IMR-90 (cell line): ENCODE measurements at regions not wholly inside any gene's neighbourhood (a gene's known extent, or its start where the extent isn't known, plus 50 kb on each side); places are given as distances from the start of the nearest gene placed in this dataset.

Experiments used
- ATAC-seq: fragments of 200-7000 bp; cut with Tn5 transposase; 2 replicates; pipeline ENCODE4 v1.9.1; 2020; ENCODE audit warnings: low read depth, mild to moderate bottlenecking, moderate library complexity
- BruUV-seq: library from RNA; stranded (reverse); fragments of 400-500 nt; replicated peaks from 2 replicates; lab custom pipeline; 2021; lab: Mats Ljungman, UMichigan
- CTCF ChIA-PET: fragments of 300-600 bp; formaldehyde crosslinking; extraction: SDS; loops from one replicate; lab custom pipeline; 2021; ENCODE audit warnings: antibody characterized with exemption; lab: Yijun Ruan, JAX
- POLR2A ChIA-PET: fragments of 300-600 bp; sonication (Branson Sonifier 250); formaldehyde crosslinking; loops from one replicate; lab custom pipeline; 2022; ENCODE audit warnings: antibody characterized with exemption; ENCODE audit not compliant: unreplicated experiment; lab: Charles Lee
- DNase-seq: peaks from one replicate; pipeline ENCODE4 v3.0.0; 2013
- H2AFZ ChIP-seq: replicated peaks from 2 replicates; pipeline ENCODE3; 2013; ENCODE audit warnings: low read length, mild to moderate bottlenecking; ENCODE audit not compliant: poor library complexity
- H2AK5ac ChIP-seq: 2 replicates; pipeline ENCODE4 v1.6.1; 2013; ENCODE audit warnings: low read depth, low read length, inconsistent platforms
- H2AK9ac ChIP-seq: replicated peaks from 2 replicates; pipeline ENCODE3; 2013; ENCODE audit warnings: mild to moderate bottlenecking, low read depth, low read length, moderate library complexity; ENCODE audit not compliant: poor library complexity
- H2BK120ac ChIP-seq: 2 replicates; pipeline ENCODE4 v1.6.1; 2013; ENCODE audit warnings: low read depth, low read length, inconsistent platforms
- H2BK15ac ChIP-seq: 3 replicates; pipeline ENCODE4 v1.6.1; 2013; ENCODE audit warnings: low read depth, low read length, inconsistent platforms
- H2BK20ac ChIP-seq: 2 replicates; pipeline ENCODE4 v1.6.1; 2013; ENCODE audit warnings: low read depth, mild to moderate bottlenecking, inconsistent platforms, low read length, moderate library complexity
- H2BK5ac ChIP-seq: 2 replicates; pipeline ENCODE4 v1.6.1; 2013; ENCODE audit warnings: mild to moderate bottlenecking, low read depth, low read length, inconsistent platforms; ENCODE audit not compliant: poor library complexity, severe bottlenecking
- H3K14ac ChIP-seq: replicated peaks from 2 replicates; pipeline ENCODE4 v1.6.1; 2013; ENCODE audit warnings: low read depth, low read length, inconsistent platforms
- H3K18ac ChIP-seq: 2 replicates; pipeline ENCODE4 v1.6.1; 2013; ENCODE audit warnings: low read depth, low read length, control low read depth
- H3K23ac ChIP-seq: 2 replicates; pipeline ENCODE4 v1.6.1; 2013; ENCODE audit warnings: low read depth, low read length, inconsistent platforms
- H3K27ac ChIP-seq: 2 replicates; pipeline ENCODE4 v1.5.1; 2013; ENCODE audit warnings: mild to moderate bottlenecking, control low read depth, low read length; ENCODE audit not compliant: insufficient read depth
- H3K27me3 ChIP-seq: 2 replicates; pipeline ENCODE4 v1.6.1; 2013; ENCODE audit warnings: low read length; ENCODE audit not compliant: control insufficient read depth, insufficient read depth
- H3K36me3 ChIP-seq: 2 replicates; pipeline ENCODE4 v1.6.1; 2013; ENCODE audit warnings: low read length, mixed read lengths; ENCODE audit not compliant: control insufficient read depth, insufficient read depth
- H3K4ac ChIP-seq: 2 replicates; pipeline ENCODE4 v1.6.1; 2013; ENCODE audit warnings: low read depth, low read length, inconsistent platforms
- H3K4me1 ChIP-seq: 2 replicates; pipeline ENCODE4 v1.6.1; 2013; ENCODE audit warnings: low read length, mixed read lengths; ENCODE audit not compliant: control insufficient read depth, insufficient read depth
- H3K4me2 ChIP-seq: 2 replicates; pipeline ENCODE4 v1.6.1; 2013; ENCODE audit warnings: low read depth, mild to moderate bottlenecking, control low read depth, low read length, moderate library complexity
- H3K4me3 ChIP-seq: 2 replicates; pipeline ENCODE4 v1.5.1; 2013; ENCODE audit warnings: low read depth, mild to moderate bottlenecking, control low read depth, low read length, moderate library complexity; ENCODE audit not compliant: insufficient read depth
- H3K56ac ChIP-seq: 2 replicates; pipeline ENCODE4 v1.6.1; 2013; ENCODE audit warnings: low read length, inconsistent platforms; ENCODE audit not compliant: insufficient read depth; ENCODE audit errors: extremely low read depth
- H3K79me1 ChIP-seq, 2 experiments: 2 replicates each; pipeline ENCODE4 v1.6.1; 2013; ENCODE audit warnings: low read length in 2 of 2, inconsistent platforms in 1 of 2, low read depth in 1 of 2
- H3K9ac ChIP-seq: 2 replicates; pipeline ENCODE4 v1.6.1; 2013; ENCODE audit warnings: low read depth, low read length, control low read depth
- H3K9me1 ChIP-seq: 2 replicates; pipeline ENCODE4 v1.6.1; 2013; ENCODE audit warnings: low read length, inconsistent platforms; ENCODE audit not compliant: insufficient read depth
- H3K9me3 ChIP-seq: 2 replicates; pipeline ENCODE4 v1.6.1; 2013; ENCODE audit warnings: low read length; ENCODE audit not compliant: control insufficient read depth, insufficient read depth
- H4K20me1 ChIP-seq: 2 replicates; pipeline ENCODE4 v1.6.1; 2013; ENCODE audit warnings: low read length, inconsistent platforms; ENCODE audit not compliant: insufficient read depth
- H4K5ac ChIP-seq: 2 replicates; pipeline ENCODE4 v1.6.1; 2013; ENCODE audit warnings: mild to moderate bottlenecking, low read depth, low read length, control low read depth
- H4K8ac ChIP-seq, 2 experiments: 2 replicates each; pipeline ENCODE4 v1.6.1; 2013; ENCODE audit warnings: low read depth in 2 of 2, low read length in 2 of 2, control low read depth in 1 of 2, inconsistent platforms in 1 of 2
- H4K91ac ChIP-seq: 2 replicates; pipeline ENCODE4 v1.6.1; 2013; ENCODE audit warnings: low read depth, low read length, inconsistent platforms; ENCODE audit not compliant: insufficient read depth
- FOS ChIP-seq: fragments of 150-350 bp; IDR thresholded peaks from 2 replicates; pipeline ENCODE4 v1.6.1; 2016; ENCODE audit warnings: low read depth, low read length
- RAD21 ChIP-seq: IDR thresholded peaks from 2 replicates; pipeline ENCODE4 v1.6.1; 2012; ENCODE audit warnings: low read length, improper control_type of control experiment
- RCOR1 ChIP-seq: IDR thresholded peaks from 2 replicates; pipeline ENCODE4 v1.6.1; 2012; ENCODE audit warnings: mild to moderate bottlenecking, low read length, improper control_type of control experiment; ENCODE audit not compliant: insufficient replicate concordance
- WGBS, 2 experiments: methylation state at CpG; one replicate each; pipeline versions ENCODE4 v1.1.5 to v1.1.7; 2013; ENCODE audit warnings: missing lambda C conversion rate in 2 of 2; ENCODE audit not compliant: insufficient read length in 1 of 2; ENCODE audit errors: extremely low coverage in 2 of 2; 5-methylcytosine and 5-hydroxymethylcytosine counted together
- dilution Hi-C: fragments of 300-500 bp; cut with HindIII; formaldehyde crosslinking; loops from one replicate; pipeline ENCODE4 v1.14.3; 2018; ENCODE audit warnings: low sequenced_read_pairs; ENCODE audit not compliant: unreplicated experiment
- in situ Hi-C: fragments of 300-500 bp; cut with MboI; formaldehyde crosslinking; loops from 3 replicates; pipeline ENCODE4 v1.14.3; 2019; ENCODE audit warnings: low sequenced_read_pairs, inconsistent platforms, mixed read lengths
- intact Hi-C: fragments of 100-400 bp; cut with micrococcal nuclease; formaldehyde crosslinking; loops from 2 replicates; pipeline ENCODE4 v1.10.0; 2022

DNA sequence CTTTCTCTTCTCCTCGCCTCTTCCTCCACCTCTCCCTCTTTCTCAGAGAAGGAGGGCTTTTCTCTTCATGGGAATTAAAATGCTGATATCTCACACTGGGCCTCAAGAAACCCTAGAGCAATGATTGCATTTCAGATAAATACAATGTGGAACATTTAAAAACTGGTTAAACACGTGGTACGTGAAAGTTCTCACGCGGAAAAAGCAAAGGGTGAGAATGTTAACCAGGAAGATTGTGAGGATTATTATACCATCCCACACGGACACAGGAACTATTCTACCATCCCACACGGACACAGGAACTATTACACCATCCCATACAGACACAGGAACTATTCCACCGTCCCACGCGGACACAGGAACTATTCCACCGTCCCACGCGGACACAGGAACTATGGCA lies 182.4 kb downstream of the TMEM18 start:
- intact Hi-C loops: no loop called here
- CTCF ChIA-PET: no interaction called here
- H2BK120ac ChIP-seq: no peak overlapping the region

More for the DNA sequence above, 182.4 kb downstream of the TMEM18 start:
- no peak overlapping the region for H4K91ac ChIP-seq
- no peak overlapping the region for H2BK15ac ChIP-seq
- H3K27me3 ChIP-seq: no peaks in the 10 kb centered on the region
- H4K8ac ChIP-seq: no peak overlapping the region
- no peak overlapping the region for H2AK9ac ChIP-seq
- H3K4ac ChIP-seq: no peak overlapping the region
- DNase-seq: no peak
- no peak overlapping the region for H3K4me2 ChIP-seq
- H3K4me1 ChIP-seq: no peaks in the 10 kb centered on the region
- no peak overlapping the region for H2AK5ac ChIP-seq
- no peak overlapping the region for H3K56ac ChIP-seq
- H3K18ac ChIP-seq: no peak overlapping the region
- H3K4me3 ChIP-seq: no peak overlapping the region
- no peak for ATAC-seq
- WGBS, 2 experiments: no CpG with 5 or more reads among the region's 13 CpGs
- no peak overlapping the region for H3K27ac ChIP-seq
- TF ChIP-seq RAD21 (no peak), FOS (no peak), RCOR1 (no peak)
- H2BK20ac ChIP-seq: no peak overlapping the region
- dilution Hi-C loops: no loop called here
- H3K79me1 ChIP-seq: no peaks in the 10 kb centered on the region
- H3K23ac ChIP-seq: no peak overlapping the region
- no peak overlapping the region for H3K14ac ChIP-seq
- no peaks in the 10 kb centered on the region for H3K36me3 ChIP-seq
- no peak overlapping the region for H3K9ac ChIP-seq
- no TSS peak for BruUV-seq
- H3K9me3 ChIP-seq: peaks cover 45% of the 10 kb centered on the region
- no peaks in the 10 kb centered on the region for H3K9me1 ChIP-seq
- POLR2A ChIA-PET: no interaction called here
- H2BK5ac ChIP-seq: no peak overlapping the region
- H4K5ac ChIP-seq: no peak overlapping the region
- in situ Hi-C loops: no loop called here
- H4K20me1 ChIP-seq: no peaks in the 10 kb centered on the region
- H2AFZ ChIP-seq: no peak overlapping the region
